A673 (cell line): ENCODE measurements at regions not wholly inside any gene's neighbourhood (a gene's known extent, or its start where the extent isn't known, plus 50 kb on each side); places are given as distances from the start of the nearest gene placed in this dataset.

Experiments
- BruUV-seq: library from RNA; stranded (reverse); fragments of 400-500 nt; replicated peaks from 2 replicates; lab custom pipeline; 2021; lab: Mats Ljungman, UMichigan
- CTCF ChIA-PET: fragments of 300-600 bp; sonication (Branson Sonifier 250); formaldehyde crosslinking; loops from one replicate; lab custom pipeline; 2022; ENCODE audit warnings: antibody characterized with exemption; lab: Charles Lee
- POLR2A ChIA-PET: fragments of 300-600 bp; sonication (Branson Sonifier 250); formaldehyde crosslinking; loops from one replicate; lab custom pipeline; 2022; ENCODE audit warnings: antibody characterized with exemption; ENCODE audit not compliant: low non-redundant PET; lab: Charles Lee
- DNase-seq: peaks from one replicate; pipeline ENCODE4 v3.0.0-alpha.2; 2015; ENCODE audit warnings: low spot score
- H3K27ac ChIP-seq: fragments of 200-600 bp; sonication (generic); 2 replicates; pipeline ENCODE4 v1.5.1; 2016; ENCODE audit warnings: mixed run types, low read depth, mild to moderate bottlenecking, mixed read lengths, antibody characterized with exemption, low read length; ENCODE audit not compliant: poor library complexity, severe bottlenecking
- H3K27me3 ChIP-seq: fragments of 200-600 bp; sonication (generic); replicated peaks from 2 replicates; pipeline ENCODE4 v1.6.1; 2017; ENCODE audit warnings: mixed run types, low read depth, mild to moderate bottlenecking, mixed read lengths, antibody characterized with exemption, low read length; ENCODE audit not compliant: insufficient read depth, poor library complexity
- H3K36me3 ChIP-seq: fragments of 200-600 bp; sonication (generic); 2 replicates; pipeline ENCODE4 v1.6.1; 2016; ENCODE audit warnings: mixed run types, mild to moderate bottlenecking, mixed read lengths, antibody characterized with exemption, low read length; ENCODE audit not compliant: insufficient read depth, poor library complexity, severe bottlenecking
- H3K4me1 ChIP-seq: fragments of 200-600 bp; sonication (generic); 2 replicates; pipeline ENCODE4 v1.6.1; 2017; ENCODE audit warnings: mixed run types, mild to moderate bottlenecking, mixed read lengths, antibody characterized with exemption, low read length; ENCODE audit not compliant: insufficient read depth, poor library complexity, severe bottlenecking
- H3K4me3 ChIP-seq: fragments of 200-600 bp; sonication (generic); 2 replicates; pipeline ENCODE4 v1.5.1; 2016; ENCODE audit warnings: low read depth, mixed run types, mild to moderate bottlenecking, mixed read lengths, low read length; ENCODE audit not compliant: poor library complexity, severe bottlenecking
- H3K9me3 ChIP-seq: fragments of 200-600 bp; sonication (generic); 2 replicates; pipeline ENCODE4 v1.6.1; 2016; ENCODE audit warnings: mixed run types, low read depth, mild to moderate bottlenecking, mixed read lengths, antibody characterized with exemption, low read length; ENCODE audit not compliant: poor library complexity, severe bottlenecking
- EZH2 ChIP-seq: fragments of 200-600 bp; sonication (generic); IDR thresholded peaks from 2 replicates; pipeline ENCODE4 v1.6.1; 2017; ENCODE audit warnings: borderline replicate concordance, low read depth, mild to moderate bottlenecking, mixed read lengths, antibody characterized with exemption, low read length; ENCODE audit not compliant: poor library complexity, severe bottlenecking
- intact Hi-C: fragments of 100-400 bp; cut with micrococcal nuclease; formaldehyde crosslinking; loops from one replicate; pipeline ENCODE4 v1.10.0; 2022; ENCODE audit not compliant: unreplicated experiment
- TF ChIP-seq, protein P1 (sequence below): fragments of 300-800, 200-600 bp; sonication (generic); conservative IDR thresholded peaks from 2 replicates; pipeline ENCODE4 v1.5.1; 2017; ENCODE audit warnings: low read depth, mild to moderate bottlenecking, antibody characterized with exemption, low read length, moderate library complexity, mixed read lengths

DNA sequence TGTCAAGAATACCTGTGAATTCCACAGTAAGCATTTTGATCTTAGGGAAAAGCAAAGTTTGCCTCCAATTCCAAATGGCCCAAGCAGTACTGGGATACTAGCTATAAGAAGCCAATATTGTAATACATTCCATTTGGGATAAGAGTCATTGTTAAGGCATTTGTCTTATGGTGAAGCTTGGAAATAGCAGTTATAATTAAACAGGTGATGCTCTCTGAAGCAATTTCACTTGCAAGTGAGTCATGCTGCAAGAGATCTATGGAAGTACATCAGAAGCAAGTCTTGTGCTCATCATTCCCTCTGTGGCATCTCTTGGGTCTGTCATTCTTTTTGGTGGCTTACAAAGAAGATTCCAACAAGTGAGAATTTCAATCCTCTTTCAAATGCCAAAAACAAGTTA, 386.4 kb upstream of the RPS6KA3 start:
- Histone ChIP-seq H3K4me3 (no peak overlapping the region), H3K36me3 (no peaks in the 10 kb centered on the region), H3K27me3 (no peaks in the 10 kb centered on the region), H3K9me3 (no peaks in the 10 kb centered on the region), H3K27ac (no peak overlapping the region), H3K4me1 (no peaks in the 10 kb centered on the region)
- CTCF ChIA-PET = no interaction called here
- TF ChIP-seq, protein P1, sequence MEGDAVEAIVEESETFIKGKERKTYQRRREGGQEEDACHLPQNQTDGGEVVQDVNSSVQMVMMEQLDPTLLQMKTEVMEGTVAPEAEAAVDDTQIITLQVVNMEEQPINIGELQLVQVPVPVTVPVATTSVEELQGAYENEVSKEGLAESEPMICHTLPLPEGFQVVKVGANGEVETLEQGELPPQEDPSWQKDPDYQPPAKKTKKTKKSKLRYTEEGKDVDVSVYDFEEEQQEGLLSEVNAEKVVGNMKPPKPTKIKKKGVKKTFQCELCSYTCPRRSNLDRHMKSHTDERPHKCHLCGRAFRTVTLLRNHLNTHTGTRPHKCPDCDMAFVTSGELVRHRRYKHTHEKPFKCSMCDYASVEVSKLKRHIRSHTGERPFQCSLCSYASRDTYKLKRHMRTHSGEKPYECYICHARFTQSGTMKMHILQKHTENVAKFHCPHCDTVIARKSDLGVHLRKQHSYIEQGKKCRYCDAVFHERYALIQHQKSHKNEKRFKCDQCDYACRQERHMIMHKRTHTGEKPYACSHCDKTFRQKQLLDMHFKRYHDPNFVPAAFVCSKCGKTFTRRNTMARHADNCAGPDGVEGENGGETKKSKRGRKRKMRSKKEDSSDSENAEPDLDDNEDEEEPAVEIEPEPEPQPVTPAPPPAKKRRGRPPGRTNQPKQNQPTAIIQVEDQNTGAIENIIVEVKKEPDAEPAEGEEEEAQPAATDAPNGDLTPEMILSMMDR = no peak
- no peak for TF ChIP-seq EZH2
- BruUV-seq = no TSS peak
- no peak for DNase-seq
- intact Hi-C loops = no loop called here
- POLR2A ChIA-PET = no interaction called here

DNA sequence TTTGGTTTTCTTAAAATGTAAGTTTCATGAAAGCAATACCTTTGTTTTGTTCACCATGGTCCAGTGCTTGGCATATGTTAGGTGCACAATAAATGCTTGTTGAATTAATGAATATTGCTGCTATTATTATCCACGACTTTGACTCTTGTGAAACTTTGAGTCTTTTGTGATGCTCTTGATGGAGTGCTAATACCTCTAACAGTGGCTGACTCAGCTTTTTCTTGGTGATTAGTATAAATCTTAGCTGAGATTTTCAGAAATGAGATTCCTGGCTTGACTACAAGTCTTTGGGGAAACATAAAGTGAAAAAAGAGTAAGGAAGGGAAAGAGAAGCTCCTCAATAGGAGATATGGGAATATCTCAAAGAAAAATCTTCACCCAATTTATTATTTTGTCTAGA, 375.2 kb upstream of the RPS6KA3 start:
- no peaks in the 10 kb centered on the region for H3K27me3 ChIP-seq
- ChIA-PET POLR2A (no interaction called here), CTCF (no interaction called here)
- no peaks in the 10 kb centered on the region for H3K4me1 ChIP-seq
- DNase-seq = no peak
- H3K9me3 ChIP-seq = no peaks in the 10 kb centered on the region
- TF ChIP-seq, protein P1 = no peak
- no peak for TF ChIP-seq EZH2
- no peaks in the 10 kb centered on the region for H3K36me3 ChIP-seq
- no peak overlapping the region for H3K27ac ChIP-seq
- no TSS peak for BruUV-seq
- no peak overlapping the region for H3K4me3 ChIP-seq
- intact Hi-C loops = no loop called here

DNA sequence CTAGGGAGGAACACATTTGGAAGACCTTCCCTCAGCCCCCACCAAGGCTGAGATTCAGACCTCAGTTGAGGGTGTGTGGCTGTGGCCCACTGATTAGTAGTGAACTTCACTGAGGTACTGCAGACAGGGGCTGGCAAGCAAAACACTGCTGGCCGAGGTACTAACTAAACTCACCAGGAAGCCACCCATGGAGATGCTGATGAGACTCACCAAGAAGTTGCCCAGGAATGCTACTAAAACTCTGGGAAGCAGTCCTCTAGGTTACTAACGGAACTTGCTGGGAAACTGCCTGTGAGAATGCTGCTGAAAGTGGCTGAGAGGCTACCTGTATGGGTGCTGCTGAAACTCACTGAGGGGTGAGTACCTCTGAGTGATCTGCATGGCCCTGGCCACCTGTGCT, 372.4 kb upstream of the RPS6KA3 start:
- H3K27ac ChIP-seq = no peak overlapping the region
- BruUV-seq = no TSS peak
- DNase-seq = no peak
- no peaks in the 10 kb centered on the region for H3K27me3 ChIP-seq
- H3K36me3 ChIP-seq = no peaks in the 10 kb centered on the region
- ChIA-PET POLR2A (no interaction called here), CTCF (no interaction called here)
- H3K4me1 ChIP-seq = no peaks in the 10 kb centered on the region
- H3K9me3 ChIP-seq = no peaks in the 10 kb centered on the region
- intact Hi-C loops = no loop called here
- H3K4me3 ChIP-seq = no peak overlapping the region
- TF ChIP-seq EZH2 = no peak
- TF ChIP-seq, protein P1 = no peak
